ENCODE measurements at regions not wholly inside any gene's neighbourhood (a gene's known extent, or its start where the extent isn't known, plus 50 kb on each side); places are given as distances from the start of the nearest gene placed in this dataset.

DNA sequence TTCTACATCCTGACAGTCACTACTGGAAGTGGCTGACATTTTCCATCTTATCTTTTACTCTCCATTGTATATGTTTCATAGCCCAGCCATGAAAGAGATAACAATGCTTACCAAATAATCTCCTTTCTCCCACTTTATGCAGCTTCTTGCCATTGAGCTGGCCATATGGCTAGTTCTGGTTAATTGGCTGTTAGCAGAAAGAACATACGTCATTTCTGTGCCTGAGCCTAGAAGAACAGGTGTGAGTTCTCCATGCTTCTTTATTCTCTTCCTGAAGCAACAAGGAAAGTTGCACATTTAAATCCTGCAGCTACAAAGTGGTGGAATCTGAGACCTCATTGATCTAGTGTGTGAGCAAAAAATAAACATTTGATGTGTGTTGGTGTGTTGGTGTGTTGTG lies 82.0 kb upstream of the FSHR start:
- 89% methylated on average over 1 of the region's 1 CpG for WGBS
- no peak overlapping the region for H3K4me3 ChIP-seq
- H3K27me3 ChIP-seq (replicated peaks; ENCODE audit: insufficient read depth): no peaks in the 10 kb centered on the region
- H3K27ac ChIP-seq: no peak overlapping the region
- intact Hi-C loops (cut with DNase I): no loop called here
- no peaks in the 10 kb centered on the region for H3K9me3 ChIP-seq
- H3K4me1 ChIP-seq (replicated peaks): no peaks in the 10 kb centered on the region
- no peaks in the 10 kb centered on the region for H3K36me3 ChIP-seq
- TF ChIP-seq, protein P1, sequence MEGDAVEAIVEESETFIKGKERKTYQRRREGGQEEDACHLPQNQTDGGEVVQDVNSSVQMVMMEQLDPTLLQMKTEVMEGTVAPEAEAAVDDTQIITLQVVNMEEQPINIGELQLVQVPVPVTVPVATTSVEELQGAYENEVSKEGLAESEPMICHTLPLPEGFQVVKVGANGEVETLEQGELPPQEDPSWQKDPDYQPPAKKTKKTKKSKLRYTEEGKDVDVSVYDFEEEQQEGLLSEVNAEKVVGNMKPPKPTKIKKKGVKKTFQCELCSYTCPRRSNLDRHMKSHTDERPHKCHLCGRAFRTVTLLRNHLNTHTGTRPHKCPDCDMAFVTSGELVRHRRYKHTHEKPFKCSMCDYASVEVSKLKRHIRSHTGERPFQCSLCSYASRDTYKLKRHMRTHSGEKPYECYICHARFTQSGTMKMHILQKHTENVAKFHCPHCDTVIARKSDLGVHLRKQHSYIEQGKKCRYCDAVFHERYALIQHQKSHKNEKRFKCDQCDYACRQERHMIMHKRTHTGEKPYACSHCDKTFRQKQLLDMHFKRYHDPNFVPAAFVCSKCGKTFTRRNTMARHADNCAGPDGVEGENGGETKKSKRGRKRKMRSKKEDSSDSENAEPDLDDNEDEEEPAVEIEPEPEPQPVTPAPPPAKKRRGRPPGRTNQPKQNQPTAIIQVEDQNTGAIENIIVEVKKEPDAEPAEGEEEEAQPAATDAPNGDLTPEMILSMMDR (IDR thresholded peaks at IDR 0.05): no peak
- no peak for TF ChIP-seq POLR2AphosphoS5 (IDR thresholded peaks at IDR 0.05)
- no peak for TF ChIP-seq POLR2A (IDR thresholded peaks at IDR 0.05)
- DNase-seq (ENCODE audit: low spot score): no peak

DNA sequence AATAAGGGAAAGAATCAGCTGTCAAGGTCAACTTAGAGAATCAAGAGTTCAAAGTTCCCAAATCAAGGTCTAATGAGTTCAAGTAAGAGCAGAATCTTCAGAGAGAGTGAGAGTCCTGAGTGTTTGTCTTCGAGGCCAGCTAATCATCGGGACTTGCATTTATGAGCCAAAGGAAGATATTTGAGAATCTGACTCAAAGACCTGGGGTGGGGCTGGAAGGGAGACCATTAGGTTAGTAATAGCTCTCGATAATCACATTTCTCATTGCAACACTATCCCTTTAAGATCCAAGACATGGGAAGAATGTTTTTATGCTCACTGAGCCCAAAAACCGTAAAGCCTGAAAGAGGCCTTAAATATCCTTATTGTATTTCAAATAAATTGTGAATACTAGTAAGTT lies 72.0 kb upstream of the FSHR start:
- Histone ChIP-seq H3K9me3 (no peaks in the 10 kb centered on the region), H3K4me1 (replicated peaks) (no peaks in the 10 kb centered on the region), H3K27me3 (replicated peaks; ENCODE audit: insufficient read depth) (no peaks in the 10 kb centered on the region), H3K4me3 (no peak overlapping the region), H3K27ac (no peak overlapping the region), H3K36me3 (no peaks in the 10 kb centered on the region)
- TF ChIP-seq POLR2AphosphoS5 (IDR thresholded peaks at IDR 0.05) (no peak), POLR2A (IDR thresholded peaks at IDR 0.05) (no peak)
- TF ChIP-seq, protein P1 (IDR thresholded peaks at IDR 0.05): no peak
- intact Hi-C loops (cut with DNase I): no loop called here
- no peak for DNase-seq (ENCODE audit: low spot score)
- 51% methylated on average over 4 of the region's 4 CpGs for WGBS

DNA sequence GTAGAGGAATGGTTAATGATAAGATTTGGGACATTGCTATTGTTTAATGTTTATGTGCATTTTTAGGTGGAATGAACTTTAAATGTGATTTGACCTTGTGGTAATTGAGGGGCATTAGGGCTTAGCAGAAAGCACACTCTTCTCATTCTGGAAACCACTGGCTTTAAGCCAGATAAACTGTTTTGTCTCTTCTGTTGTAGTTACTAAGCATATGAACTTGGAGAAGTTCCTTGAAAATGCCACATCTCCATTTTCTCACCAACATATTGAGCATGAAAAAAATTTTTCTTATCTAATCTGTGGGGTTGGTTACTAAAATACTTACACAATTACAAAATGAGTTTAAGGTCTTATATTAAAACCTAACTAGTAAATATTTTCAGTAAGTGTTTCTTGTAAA lies 70.8 kb upstream of the FSHR start:
- no peaks in the 10 kb centered on the region for H3K9me3 ChIP-seq
- no peaks in the 10 kb centered on the region for H3K4me1 ChIP-seq (replicated peaks)
- no peak for DNase-seq (ENCODE audit: low spot score)
- TF ChIP-seq POLR2A (IDR thresholded peaks at IDR 0.05) (no peak), POLR2AphosphoS5 (IDR thresholded peaks at IDR 0.05) (no peak)
- TF ChIP-seq, protein P1 (IDR thresholded peaks at IDR 0.05): no peak
- no peaks in the 10 kb centered on the region for H3K27me3 ChIP-seq (replicated peaks; ENCODE audit: insufficient read depth)
- no peak overlapping the region for H3K4me3 ChIP-seq
- intact Hi-C loops (cut with DNase I): no loop called here
- H3K27ac ChIP-seq: no peak overlapping the region
- H3K36me3 ChIP-seq: no peaks in the 10 kb centered on the region

DNA sequence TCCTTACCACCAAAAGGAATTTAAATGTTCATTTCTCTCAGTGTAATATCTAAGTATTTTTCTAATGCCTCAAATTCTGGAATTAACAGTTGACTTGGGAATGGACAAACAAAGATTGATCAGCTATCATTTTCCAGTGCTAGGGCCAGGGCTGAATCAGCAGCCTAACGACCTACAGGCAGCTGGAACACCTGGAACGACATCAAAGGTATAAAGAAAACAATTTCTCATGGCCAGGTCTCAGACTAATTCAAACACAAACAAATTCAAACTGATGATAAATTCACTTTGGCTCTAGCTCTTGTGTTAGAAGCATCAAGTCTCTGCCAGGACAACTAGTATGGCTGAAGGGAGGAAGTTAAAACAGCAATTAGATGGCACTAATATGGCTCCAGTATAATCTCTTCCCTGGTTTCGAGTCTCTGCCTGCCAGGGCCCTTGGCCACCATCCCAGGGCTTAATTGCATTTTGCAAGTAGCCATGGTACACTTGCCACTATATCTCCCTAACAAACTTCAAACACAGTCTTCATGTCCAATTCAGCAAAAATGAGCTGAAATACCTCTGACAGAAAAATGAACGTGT lies 70.2 kb upstream of the FSHR start:
- no peak for TF ChIP-seq POLR2A (IDR thresholded peaks at IDR 0.05)
- no peak for TF ChIP-seq POLR2AphosphoS5 (IDR thresholded peaks at IDR 0.05)
- TF ChIP-seq, protein P1 (IDR thresholded peaks at IDR 0.05): no peak
- Histone ChIP-seq H3K27ac (no peak overlapping the region), H3K36me3 (no peaks in the 10 kb centered on the region), H3K9me3 (no peaks in the 10 kb centered on the region), H3K27me3 (replicated peaks; ENCODE audit: insufficient read depth) (no peaks in the 10 kb centered on the region), H3K4me3 (no peak overlapping the region), H3K4me1 (replicated peaks) (no peaks in the 10 kb centered on the region)
- WGBS: 20% methylated on average over 4 of the region's 4 CpGs
- DNase-seq (ENCODE audit: low spot score): peak; percentile 5
- intact Hi-C loops (cut with DNase I): no loop called here

DNA sequence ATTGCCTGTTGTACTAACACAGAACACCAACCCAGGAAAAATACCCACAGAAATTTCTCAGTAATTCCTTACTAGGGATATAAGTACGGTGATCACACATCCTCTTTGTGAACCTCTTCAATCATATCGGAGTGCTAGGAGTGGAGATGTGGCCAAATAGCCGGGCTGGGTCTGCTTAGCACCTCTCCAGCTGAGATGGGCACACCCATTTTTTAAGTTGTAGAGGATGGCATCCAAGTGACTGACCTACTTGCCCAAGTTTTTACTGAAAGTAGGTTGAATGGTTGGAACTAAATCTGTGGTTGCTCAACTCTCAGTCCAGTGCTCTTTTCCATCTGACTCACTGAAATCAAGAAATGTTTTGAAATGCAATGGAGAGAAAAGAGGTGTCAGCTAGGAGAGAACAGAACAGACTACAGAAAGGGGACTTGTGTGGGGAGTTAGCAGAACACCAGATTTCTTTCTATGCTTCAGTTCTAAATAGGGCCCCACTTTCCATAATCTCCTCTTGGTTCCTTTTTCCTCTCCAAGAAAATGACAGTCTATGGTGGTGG lies 68.7 kb upstream of the FSHR start:
- DNase-seq (ENCODE audit: low spot score): no peak
- H3K4me3 ChIP-seq: no peak overlapping the region
- no peaks in the 10 kb centered on the region for H3K4me1 ChIP-seq (replicated peaks)
- H3K27me3 ChIP-seq (replicated peaks; ENCODE audit: insufficient read depth): no peaks in the 10 kb centered on the region
- H3K9me3 ChIP-seq: no peaks in the 10 kb centered on the region
- 61% methylated on average over 3 of the region's 3 CpGs for WGBS
- H3K27ac ChIP-seq: no peak overlapping the region
- intact Hi-C loops (cut with DNase I): no loop called here
- no peak for TF ChIP-seq POLR2A (IDR thresholded peaks at IDR 0.05)
- TF ChIP-seq, protein P1 (IDR thresholded peaks at IDR 0.05): no peak
- no peak for TF ChIP-seq POLR2AphosphoS5 (IDR thresholded peaks at IDR 0.05)
- no peaks in the 10 kb centered on the region for H3K36me3 ChIP-seq
